ENCODE measurements at regions not wholly inside any gene's neighbourhood (a gene's known extent, or its start where the extent isn't known, plus 50 kb on each side); places are given as distances from the start of the nearest gene placed in this dataset.

- H3K9me3 Mint-ChIP-seq = no peaks in the 10 kb centered on the region
- no peak for ATAC-seq
These were observed 390.6 kb upstream of the MAP3K7 start for GRCh38 chr6:90977513-90977912.

DNA sequence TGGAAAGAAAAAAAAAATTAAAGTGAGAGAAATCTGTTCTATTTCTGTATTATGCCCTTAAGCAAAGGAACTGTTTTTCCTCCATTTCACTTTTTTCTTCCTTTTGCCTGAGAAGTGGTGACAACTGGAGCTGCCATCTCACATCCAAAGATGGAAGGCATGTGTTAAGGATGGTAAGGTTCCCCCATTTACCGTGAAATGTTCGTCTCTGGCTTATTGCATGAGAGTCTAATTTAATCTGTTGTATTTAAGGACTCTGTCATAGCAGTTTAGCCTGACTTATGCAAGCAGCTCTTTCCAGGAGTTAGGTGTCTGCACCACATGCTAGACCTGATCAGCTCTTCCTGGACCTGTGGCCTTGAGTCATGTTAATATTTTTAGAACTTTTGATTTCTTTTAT lies 389.5 kb upstream of the MAP3K7 start:
- ChIA-PET CTCF (no interaction called here), POLR2A (no interaction called here)
- intact Hi-C loops (cut with micrococcal nuclease) = no loop called here

More at GRCh38 chr6:90977513-90977912, 390.6 kb upstream of the MAP3K7 start:
- no peaks in the 10 kb centered on the region for H3K4me1 Mint-ChIP-seq (ENCODE audit: low read depth)
- H3K27me3 Mint-ChIP-seq = no peaks in the 10 kb centered on the region
- no peak overlapping the region for H3K27ac Mint-ChIP-seq
- ChIA-PET CTCF (no interaction called here), POLR2A (no interaction called here)
- intact Hi-C loops (cut with micrococcal nuclease) = no loop called here
- TF ChIP-seq CTCF (IDR thresholded peaks at IDR 0.05) = no peak
- no peak overlapping the region for H3K4me3 Mint-ChIP-seq
- DNase-seq = no peak
- H3K36me3 Mint-ChIP-seq (ENCODE audit: low read depth) = no peaks in the 10 kb centered on the region

DNA sequence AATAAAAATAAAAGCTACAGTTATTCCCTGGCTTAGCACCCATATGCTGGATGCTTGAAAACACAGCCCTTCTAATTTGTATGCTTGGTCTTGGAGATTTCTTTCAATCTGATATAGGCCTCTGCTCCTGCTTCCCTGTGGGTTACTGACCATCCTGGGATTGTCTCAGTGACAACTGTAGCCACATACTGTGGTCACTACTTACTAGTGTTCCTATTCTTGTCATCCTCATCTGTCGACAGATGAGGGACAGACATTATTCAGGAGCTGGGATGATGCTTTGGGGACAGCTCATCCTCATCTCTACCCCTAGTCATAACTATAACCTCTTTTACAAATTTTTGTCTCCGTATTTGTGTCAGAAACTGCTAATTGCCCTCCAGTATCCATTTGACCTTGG lies 388.9 kb upstream of the MAP3K7 start:
- H3K27ac Mint-ChIP-seq = no peak overlapping the region
- no peaks in the 10 kb centered on the region for H3K9me3 Mint-ChIP-seq
- no peak for DNase-seq
- H3K27me3 Mint-ChIP-seq = no peaks in the 10 kb centered on the region
- no peaks in the 10 kb centered on the region for H3K36me3 Mint-ChIP-seq (ENCODE audit: low read depth)
- no peak for ATAC-seq
- intact Hi-C loops (cut with micrococcal nuclease) = no loop called here
- no peaks in the 10 kb centered on the region for H3K4me1 Mint-ChIP-seq (ENCODE audit: low read depth)
- no peak overlapping the region for H3K4me3 Mint-ChIP-seq
- ChIA-PET CTCF (interaction anchor here (1.7 kb wide), 1 partner anchor 35 kb away, joined by 5 read pairs; no protein-coding TSS in a partner anchor), POLR2A (no interaction called here)
- TF ChIP-seq CTCF (IDR thresholded peaks at IDR 0.05) = no peak

More for the DNA sequence above, 389.5 kb upstream of the MAP3K7 start:
- Mint-ChIP-seq H3K27me3 (no peaks in the 10 kb centered on the region), H3K4me1 (ENCODE audit: low read depth) (no peaks in the 10 kb centered on the region), H3K27ac (no peak overlapping the region), H3K9me3 (no peaks in the 10 kb centered on the region), H3K4me3 (no peak overlapping the region), H3K36me3 (ENCODE audit: low read depth) (no peaks in the 10 kb centered on the region)
- ATAC-seq (no peak), DNase-seq (no peak)
- no peak for TF ChIP-seq CTCF (IDR thresholded peaks at IDR 0.05)

DNA sequence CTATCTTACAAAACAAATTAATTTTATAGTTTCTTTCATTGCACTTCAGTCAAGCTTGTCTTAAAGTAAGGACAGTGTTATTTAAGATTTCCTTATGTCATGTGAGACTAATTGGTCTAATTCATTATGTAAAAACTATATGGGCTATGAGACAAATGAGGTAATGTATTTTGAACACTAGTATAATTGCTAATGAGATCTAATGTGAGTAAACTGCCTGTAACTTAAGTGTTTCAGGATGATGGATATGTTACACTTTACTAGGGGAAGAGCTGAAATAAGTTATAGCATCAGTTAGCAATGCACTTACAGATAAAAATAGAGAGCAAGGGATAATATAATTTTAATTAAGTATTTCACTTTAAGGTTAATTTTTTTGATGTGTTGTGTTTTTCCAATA lies 386.3 kb upstream of the MAP3K7 start:
- Mint-ChIP-seq H3K9me3 (no peaks in the 10 kb centered on the region), H3K4me3 (no peak overlapping the region), H3K36me3 (ENCODE audit: low read depth) (no peaks in the 10 kb centered on the region), H3K4me1 (ENCODE audit: low read depth) (no peaks in the 10 kb centered on the region), H3K27ac (no peak overlapping the region), H3K27me3 (peaks cover 1% of the 10 kb centered on the region)
- DNase-seq = no peak
- ChIA-PET POLR2A (no interaction called here), CTCF (no interaction called here)
- intact Hi-C loops (cut with micrococcal nuclease) = no loop called here
- TF ChIP-seq CTCF (IDR thresholded peaks at IDR 0.05) = no peak
- no peak for ATAC-seq

- intact Hi-C loops (cut with micrococcal nuclease) = no loop called here
- Mint-ChIP-seq H3K27me3 (peaks cover 1% of the 10 kb centered on the region), H3K36me3 (ENCODE audit: low read depth) (no peaks in the 10 kb centered on the region), H3K27ac (no peak overlapping the region), H3K4me3 (no peak overlapping the region), H3K9me3 (no peaks in the 10 kb centered on the region), H3K4me1 (ENCODE audit: low read depth) (no peaks in the 10 kb centered on the region)
- POLR2A ChIA-PET = no interaction called here
- no peak for TF ChIP-seq CTCF (IDR thresholded peaks at IDR 0.05)
- CTCF ChIA-PET = no interaction called here
- no peak for ATAC-seq
- DNase-seq = no peak
These were observed 383.8 kb upstream of the MAP3K7 start for GRCh38 chr6:90970672-90971071.

All from activated CD8-positive, alpha-beta T cell treated with anti-CD3 and anti-CD28 coated beads for 36 hours (primary cell).